Upper lobe of left lung (tissue), 6 donors: ENCODE measurements at regions not wholly inside any gene's neighbourhood (a gene's known extent, or its start where the extent isn't known, plus 50 kb on each side); places are given as distances from the start of the nearest gene placed in this dataset.
A peak's percentile ranks its signal among the peaks of the same experiment; 100 is the strongest.
"Not testable (repeated sequence)": the region's sequence is repeated elsewhere in the genome, so short reads cannot be mapped to it uniquely, and the experiment has no call there.

Experiments
- ATAC-seq, 2 donors: fragments of 200-7000 bp; cut with Tn5 transposase; one replicate each; pipeline ENCODE4 v1.9.1; 2022; ENCODE audit warnings: mild to moderate bottlenecking in 2 of 2, moderate library complexity in 2 of 2; ENCODE audit not compliant: low FRiP score in 2 of 2
- DNase-seq, 2 donors: peaks; one replicate each; pipeline ENCODE4 v3.0.0-alpha.2; 2019 to 2020
- H3K27ac ChIP-seq, 4 donors: fragments of 200-600 bp; sonication (generic); one replicate each; pipeline ENCODE4 v1.5.1; 2016 to 2019
- H3K27me3 ChIP-seq, 4 donors: fragments of 200-600 bp; sonication (generic); one replicate each; pipeline ENCODE4 v1.5.1; 2017 to 2019
- H3K36me3 ChIP-seq, 4 donors: fragments of 200-600 bp; sonication (generic); one replicate each; pipeline ENCODE4 v1.5.1; 2016 to 2019
- H3K4me1 ChIP-seq, 4 donors: fragments of 200-600 bp; sonication (generic); one replicate each; pipeline ENCODE4 v1.5.1; 2018 to 2019
- H3K4me3 ChIP-seq, 4 donors: fragments of 200-600 bp; sonication (generic); one replicate each; pipeline ENCODE4 v1.5.1; 2017 to 2019; ENCODE audit warnings: mild to moderate bottlenecking in 2 of 4, moderate library complexity in 1 of 4
- H3K9me3 ChIP-seq, 4 donors: fragments of 200-600 bp; sonication (generic); one replicate each; pipeline ENCODE4 v1.5.1; 2018 to 2019
- CTCF ChIP-seq, 6 experiments: fragments of 450-650 bp in 4 of 6; fragments of 200-600 bp in 2 of 6; sonication (generic) in 2 of 6; IDR thresholded peaks; one replicate each; pipeline ENCODE4 v1.5.1; 2016 to 2019; ENCODE audit warnings: antibody characterized with exemption in 6 of 6
- EP300 ChIP-seq, 4 donors: sonication (generic); formaldehyde crosslinking; IDR thresholded peaks; one replicate each; pipeline ENCODE4 v1.5.1; 2017; ENCODE audit warnings: antibody characterized with exemption in 4 of 4, control low read depth in 2 of 4
- POLR2A ChIP-seq, 4 donors: fragments of 450-650 bp; IDR thresholded peaks; one replicate each; pipeline ENCODE4 v1.5.1; 2016 to 2017; ENCODE audit warnings: antibody characterized with exemption in 4 of 4, mild to moderate bottlenecking in 2 of 4
- POLR2AphosphoS5 ChIP-seq, 2 donors: sonication (generic); formaldehyde crosslinking; IDR thresholded peaks; one replicate each; pipeline ENCODE4 v1.5.1; 2017; ENCODE audit warnings: antibody characterized with exemption in 2 of 2
- WGBS, 2 donors: methylation state at CpG; one replicate each; pipeline ENCODE4 v1.1.5; 2017 to 2018; 5-methylcytosine and 5-hydroxymethylcytosine counted together
- donor health status: DM: no; HTN: no; CAD: no; lungs with moderate emphysema.
- donor health status: DM: no; HTN: yes; CAD: no; lungs with severe emphysema.

- no peak overlapping the region for H3K27ac ChIP-seq
- TF ChIP-seq EP300 (IDR thresholded peaks at IDR 0.05) (no peak), POLR2A (IDR thresholded peaks at IDR 0.05) (no peak), CTCF (IDR thresholded peaks at IDR 0.05) (no peak), POLR2AphosphoS5 (IDR thresholded peaks at IDR 0.05) (no peak)
- ATAC-seq (no peak), DNase-seq (peak in 1 of 2 donors; percentile 19)
- no peak overlapping the region for H3K4me3 ChIP-seq
- H3K27me3 ChIP-seq: no peaks in the 10 kb centered on the region
- 77 to 87% methylated on average over 6 to 10 of the region's 10 CpGs for WGBS, 2 donors
- no peaks in the 10 kb centered on the region for H3K4me1 ChIP-seq
- H3K36me3 ChIP-seq: no peaks in the 10 kb centered on the region
- H3K9me3 ChIP-seq: peaks cover 0 to 8% (median 1%) of the 10 kb centered on the region in 4 donors
Measured at GRCh38 chr17:79549141-79549915, 61.5 kb downstream of the RBFOX3 start.

- DNase-seq: peak in 1 of 2 donors; percentile 52
- ATAC-seq: no peak
- H3K9me3 ChIP-seq: peaks cover 0 to 8% (median 0%) of the 10 kb centered on the region in 4 donors
- no peaks in the 10 kb centered on the region for H3K4me1 ChIP-seq
- no peaks in the 10 kb centered on the region for H3K36me3 ChIP-seq
- no peak overlapping the region for H3K4me3 ChIP-seq
- 83 to 97% methylated on average over 10 of the region's 14 CpGs for WGBS, 2 donors
- TF ChIP-seq EP300 (IDR thresholded peaks at IDR 0.05): no peak
- no peak for TF ChIP-seq CTCF (IDR thresholded peaks at IDR 0.05)
- no peak for TF ChIP-seq POLR2AphosphoS5 (IDR thresholded peaks at IDR 0.05)
- TF ChIP-seq POLR2A (IDR thresholded peaks at IDR 0.05): no peak
- H3K27me3 ChIP-seq: no peaks in the 10 kb centered on the region
- H3K27ac ChIP-seq: no peak overlapping the region
Measured at GRCh38 chr17:79548116-79548515, 62.7 kb downstream of the RBFOX3 start.

- H3K27ac ChIP-seq: no peak overlapping the region
- TF ChIP-seq POLR2AphosphoS5 (IDR thresholded peaks at IDR 0.05) (no peak), EP300 (IDR thresholded peaks at IDR 0.05) (no peak), CTCF (IDR thresholded peaks at IDR 0.05) (no peak), POLR2A (IDR thresholded peaks at IDR 0.05) (no peak)
- H3K36me3 ChIP-seq: no peaks in the 10 kb centered on the region
- WGBS, 2 donors: 85 to 88% methylated on average over 5 to 10 of the region's 10 CpGs
- ATAC-seq: peak in 1 of 2 donors; percentile 20
- peaks cover 0 to 2% (median 0%) of the 10 kb centered on the region in 4 donors for H3K9me3 ChIP-seq
- no peaks in the 10 kb centered on the region for H3K27me3 ChIP-seq
- no peak overlapping the region for H3K4me3 ChIP-seq
- no peak for DNase-seq
- H3K4me1 ChIP-seq: no peaks in the 10 kb centered on the region
Measured at GRCh38 chr17:79547586-79547985, 63.3 kb downstream of the RBFOX3 start.

GRCh38 chr17:79547171-79547570 lies 63.7 kb downstream of the RBFOX3 start:
- not testable (repeated sequence) for H3K9me3 ChIP-seq, ATAC-seq, H3K4me3 ChIP-seq, H3K27ac ChIP-seq, H3K27me3 ChIP-seq, H3K4me1 ChIP-seq, H3K36me3 ChIP-seq, DNase-seq
- whole genome bisulfite sequencing, 2 donors: 87 to 89% methylated on average over 12 of the region's 12 CpGs

- no peaks in the 10 kb centered on the region for H3K36me3 ChIP-seq
- no peak for TF ChIP-seq POLR2A (IDR thresholded peaks at IDR 0.05)
- no peak for TF ChIP-seq POLR2AphosphoS5 (IDR thresholded peaks at IDR 0.05)
- no peak for TF ChIP-seq EP300 (IDR thresholded peaks at IDR 0.05)
- TF ChIP-seq CTCF (IDR thresholded peaks at IDR 0.05): no peak
- 74 to 89% methylated on average over 10 of the region's 10 CpGs for WGBS, 2 donors
- peak in 1 of 2 donors; percentile 7 for DNase-seq
- ATAC-seq: no peak
- H3K27ac ChIP-seq: no peak overlapping the region
- no peak overlapping the region for H3K4me3 ChIP-seq
- H3K9me3 ChIP-seq: no peaks in the 10 kb centered on the region
- H3K4me1 ChIP-seq: no peaks in the 10 kb centered on the region
- H3K27me3 ChIP-seq: no peaks in the 10 kb centered on the region
Measured at GRCh38 chr17:79546386-79546785, 64.5 kb downstream of the RBFOX3 start.
